Tibial nerve (tissue), 4 donors: ENCODE measurements at regions not wholly inside any gene's neighbourhood (a gene's known extent, or its start where the extent isn't known, plus 50 kb on each side); places are given as distances from the start of the nearest gene placed in this dataset.

Experiments
- CTCF ChIP-seq, 5 experiments: fragments of 200-600 bp in 3 of 5; fragments of 450-650 bp in 2 of 5; sonication (generic) in 3 of 5; IDR thresholded peaks; one replicate each; pipeline ENCODE4 v1.5.1; 2016 to 2019; ENCODE audit warnings: antibody characterized with exemption in 5 of 5, mild to moderate bottlenecking in 3 of 5, moderate library complexity in 2 of 5
- EP300 ChIP-seq, 2 donors: sonication (generic); formaldehyde crosslinking; IDR thresholded peaks; one replicate each; pipeline ENCODE4 v1.6.1; 2017; ENCODE audit warnings: antibody characterized with exemption in 2 of 2, mild to moderate bottlenecking in 1 of 2
- POLR2A ChIP-seq, 2 donors: fragments of 450-650 bp; IDR thresholded peaks; one replicate each; pipeline ENCODE4 v1.6.1; 2017; ENCODE audit warnings: antibody characterized with exemption in 2 of 2, mild to moderate bottlenecking in 2 of 2, moderate library complexity in 2 of 2

GRCh38 chr6:143005816-143006215 is 54.9 kb upstream of the AIG1 start:
- TF ChIP-seq POLR2A (IDR thresholded peaks at IDR 0.05) = no peak
- no peak for TF ChIP-seq EP300 (IDR thresholded peaks at IDR 0.05)
- no peak for TF ChIP-seq CTCF (IDR thresholded peaks at IDR 0.05)
